Lung (tissue), 11 donors: ENCODE measurements at regions not wholly inside any gene's neighbourhood (a gene's known extent, or its start where the extent isn't known, plus 50 kb on each side); places are given as distances from the start of the nearest gene placed in this dataset.
"Not testable (repeated sequence)": the region's sequence is repeated elsewhere in the genome, so short reads cannot be mapped to it uniquely, and the experiment has no call there.

ENCODE experiments used
- ATAC-seq: fragments of 200-7000 bp; cut with Tn5 transposase; one replicate; pipeline ENCODE4 v1.9.1; 2020; ENCODE audit warnings: moderate number of reproducible peaks; ENCODE audit not compliant: insufficient read depth, low FRiP score
- DNase-seq, 3 donors: peaks; one replicate each; pipeline ENCODE4 v3.0.0-alpha.2; 2013 to 2017
- H3K27ac ChIP-seq, 2 donors: one replicate each; pipeline ENCODE4 v1.5.1; 2013; ENCODE audit warnings: mild to moderate bottlenecking in 2 of 2, moderate library complexity in 2 of 2, control low read depth in 1 of 2, inconsistent platforms in 1 of 2, low read depth in 1 of 2, low read length in 1 of 2
- H3K27me3 ChIP-seq, 3 donors: one replicate each; pipeline ENCODE4 v1.5.1; 2013; ENCODE audit warnings: low read length in 2 of 3; ENCODE audit not compliant: control insufficient read depth in 3 of 3, insufficient read depth in 3 of 3
- H3K36me3 ChIP-seq, 4 donors: one replicate each; pipeline ENCODE4 v1.5.1; 2013; ENCODE audit warnings: low read length in 4 of 4, mild to moderate bottlenecking in 1 of 4, moderate library complexity in 1 of 4; ENCODE audit not compliant: control insufficient read depth in 4 of 4, insufficient read depth in 4 of 4
- H3K4me1 ChIP-seq, 5 donors: one replicate each; pipeline ENCODE4 v1.5.1; 2013; ENCODE audit warnings: low read length in 5 of 5, mild to moderate bottlenecking in 2 of 5, moderate library complexity in 1 of 5; ENCODE audit not compliant: control insufficient read depth in 5 of 5, insufficient read depth in 5 of 5
- H3K4me3 ChIP-seq: one replicate; pipeline ENCODE4 v1.5.1; 2013; ENCODE audit warnings: mild to moderate bottlenecking, control low read depth, moderate library complexity
- H3K9ac ChIP-seq, 2 donors: one replicate each; pipeline ENCODE4 v1.5.1; 2013; ENCODE audit warnings: low read length in 2 of 2, control low read depth in 1 of 2; ENCODE audit not compliant: insufficient read depth in 1 of 2
- H3K9me3 ChIP-seq, 4 donors: one replicate each; pipeline ENCODE4 v1.5.1; 2013; ENCODE audit warnings: low read length in 3 of 4, mild to moderate bottlenecking in 1 of 4, moderate library complexity in 1 of 4; ENCODE audit not compliant: control insufficient read depth in 4 of 4, insufficient read depth in 3 of 4
- CTCF ChIP-seq: IDR thresholded peaks from 2 replicates; pipeline ENCODE4 v1.5.1; 2012; ENCODE audit warnings: mild to moderate bottlenecking; ENCODE audit errors: control extremely low read depth, extremely low read depth
- WGBS, 2 donors: extraction: QIAGEN DNeasy Blood & Tissue Kit; methylation state at CpG; one replicate each; pipeline ENCODE4 v1.1.7; 2013; 5-methylcytosine and 5-hydroxymethylcytosine counted together
- donor health status: control.
- donor health status: control.
- donor health status: Bipolar disorder and iron deficiency.
- donor health status: healthy.
- donor health status: DM: yes; HTN: yes; CAD: no.

GRCh38 chr4:12472087-12472486 lies 1012.1 kb downstream of the RAB28 start:
- no peaks in the 10 kb centered on the region for H3K36me3 ChIP-seq
- H3K27ac ChIP-seq = no peak overlapping the region
- H3K4me1 ChIP-seq = peaks cover 0 to 6% (median 0%) of the 10 kb centered on the region in 5 donors
- 77 to 84% methylated on average over 2 of the region's 2 CpGs for WGBS, 2 donors
- no peak overlapping the region for H3K9ac ChIP-seq
- H3K9me3 ChIP-seq = no peaks in the 10 kb centered on the region
- DNase-seq = no peak
- no peak for TF ChIP-seq CTCF
- no peak overlapping the region for H3K4me3 ChIP-seq
- ATAC-seq = no peak
- no peaks in the 10 kb centered on the region for H3K27me3 ChIP-seq

- no peak for ATAC-seq
- H3K27ac ChIP-seq = no peak overlapping the region
- peaks cover 0 to 6% (median 0%) of the 10 kb centered on the region in 5 donors for H3K4me1 ChIP-seq
- no peaks in the 10 kb centered on the region for H3K36me3 ChIP-seq
- no peak overlapping the region for H3K9ac ChIP-seq
- DNase-seq = no peak
- WGBS, 2 donors = 82 to 87% methylated on average over 2 of the region's 2 CpGs
- TF ChIP-seq CTCF = no peak
- no peaks in the 10 kb centered on the region for H3K27me3 ChIP-seq
- no peak overlapping the region for H3K4me3 ChIP-seq
- H3K9me3 ChIP-seq = no peaks in the 10 kb centered on the region
Measured at GRCh38 chr4:12471193-12471592, 1012.9 kb downstream of the RAB28 start.

GRCh38 chr4:12461576-12461975 lies 1022.6 kb downstream of the RAB28 start:
- not testable (repeated sequence) for H3K9ac ChIP-seq, H3K4me1 ChIP-seq, H3K27ac ChIP-seq, H3K4me3 ChIP-seq, ATAC-seq, H3K27me3 ChIP-seq, H3K36me3 ChIP-seq, H3K9me3 ChIP-seq, DNase-seq
- WGBS, 2 donors = 78 to 83% methylated on average over 3 of the region's 5 CpGs

DNA sequence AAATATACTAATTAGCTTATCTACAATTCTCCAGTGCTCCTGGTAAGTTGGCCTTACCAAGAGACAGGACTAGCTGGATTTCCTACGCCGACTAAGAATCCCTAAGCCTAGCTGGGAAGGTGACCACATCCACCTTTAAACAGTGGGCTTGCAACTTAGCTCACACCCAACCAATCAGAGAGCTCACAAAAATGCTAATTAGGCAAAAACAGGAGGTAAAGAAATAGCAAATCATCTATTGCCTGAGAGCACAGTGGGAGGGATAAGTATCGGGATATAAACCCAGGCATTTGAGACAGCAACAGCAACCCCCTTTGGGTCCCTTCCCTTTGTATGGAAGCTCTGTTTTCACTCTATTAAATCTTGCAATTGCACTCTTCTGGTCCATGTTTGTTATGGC lies 1025.0 kb downstream of the RAB28 start:
- no peaks in the 10 kb centered on the region for H3K27me3 ChIP-seq
- no peaks in the 10 kb centered on the region for H3K4me1 ChIP-seq
- WGBS, 2 donors = 95 to 97% methylated on average over 3 of the region's 3 CpGs
- H3K9ac ChIP-seq = no peak overlapping the region
- no peak for TF ChIP-seq CTCF
- no peaks in the 10 kb centered on the region for H3K9me3 ChIP-seq
- ATAC-seq = no peak
- no peaks in the 10 kb centered on the region for H3K36me3 ChIP-seq
- H3K4me3 ChIP-seq = no peak overlapping the region
- no peak for DNase-seq
- H3K27ac ChIP-seq = no peak overlapping the region
